ENCODE measurements at regions not wholly inside any gene's neighbourhood (a gene's known extent, or its start where the extent isn't known, plus 50 kb on each side); places are given as distances from the start of the nearest gene placed in this dataset.

GRCh38 chr13:39877134-39877533, 221.7 kb downstream of the COG6 start:
- TF ChIP-seq RFX5 (IDR thresholded peaks at IDR 0.05; ENCODE audit: low read depth, low read length) (no peak), NUFIP1 (IDR thresholded peaks at IDR 0.05; ENCODE audit: partially characterized antibody) (no peak)
- FAIRE-seq (no peak), ATAC-seq (no peak), DNase-seq (ENCODE audit: extremely low read depth in 1 of 4, low spot score in 3 of 4) (no peak)
- ChIA-PET POLR2A (no interaction called here), CTCF (ENCODE audit: low intra/inter-chr PET ratio) (no interaction called here)
- Histone ChIP-seq H2AFZ (ENCODE audit: low read depth, low read length) (no peak overlapping the region), H3K9ac (ENCODE audit: insufficient read depth in 1 of 2, low read depth in 2 of 2, low read length in 2 of 2) (no peak overlapping the region), H3K4me1 (replicated peaks in 1 of 2; ENCODE audit: control insufficient read depth in 2 of 2, insufficient read depth in 2 of 2, low read length in 2 of 2) (no peaks in the 10 kb centered on the region), H4K20me1 (replicated peaks; ENCODE audit: control insufficient read depth, insufficient read depth, low read length) (no peaks in the 10 kb centered on the region), H3K4me2 (ENCODE audit: insufficient read depth, low read length) (no peak overlapping the region), H3K9me1 (ENCODE audit: control insufficient read depth, insufficient read depth, low read length) (no peaks in the 10 kb centered on the region), H3K27me3 (ENCODE audit: control insufficient read depth in 2 of 2, insufficient read depth in 2 of 2, low read length in 2 of 2) (no peaks in the 10 kb centered on the region; a peak in 1 of 5 replicates), H3K79me2 (ENCODE audit: control insufficient read depth, insufficient read depth, low read length) (no peaks in the 10 kb centered on the region), H3K36me3 (ENCODE audit: control insufficient read depth, insufficient read depth, low read length) (no peaks in the 10 kb centered on the region), H3K9me3 (replicated peaks; ENCODE audit: control insufficient read depth, insufficient read depth, low read depth, low read length) (no peaks in the 10 kb centered on the region), H3K4me3 (no peak overlapping the region), H3K27ac (ENCODE audit: extremely low read depth, low read depth, low read length) (no peak overlapping the region)
- WGBS (ENCODE audit: insufficient coverage, low coverage, missing lambda C conversion rate) = 3% methylated on average over 5 of the region's 5 CpGs
- no TSS peak for BruUV-seq (replicated peaks)
- intact Hi-C loops (cut with micrococcal nuclease) (no loop called here), in situ Hi-C loops (cut with MboI) (no loop called here)

- no peak overlapping the region for H3K4me2 ChIP-seq (ENCODE audit: insufficient read depth, low read length)
- H2AFZ ChIP-seq (ENCODE audit: low read depth, low read length) = no peak overlapping the region
- H4K20me1 ChIP-seq (replicated peaks; ENCODE audit: control insufficient read depth, insufficient read depth, low read length) = no peaks in the 10 kb centered on the region
- no peak overlapping the region for H3K27ac ChIP-seq (ENCODE audit: extremely low read depth, low read depth, low read length)
- intact Hi-C loops (cut with micrococcal nuclease) = no loop called here
- no peak overlapping the region for H3K9ac ChIP-seq (ENCODE audit: insufficient read depth in 1 of 2, low read depth in 2 of 2, low read length in 2 of 2)
- H3K9me3 ChIP-seq (replicated peaks; ENCODE audit: control insufficient read depth, insufficient read depth, low read depth, low read length) = no peaks in the 10 kb centered on the region
- in situ Hi-C loops (cut with MboI) = no loop called here
- no peaks in the 10 kb centered on the region for H3K79me2 ChIP-seq (ENCODE audit: control insufficient read depth, insufficient read depth, low read length)
- H3K4me3 ChIP-seq = no peak overlapping the region
- FAIRE-seq = no peak
- BruUV-seq (replicated peaks) = no TSS peak
- DNase-seq (ENCODE audit: extremely low read depth in 1 of 4, low spot score in 3 of 4) = no peak
- no peaks in the 10 kb centered on the region for H3K4me1 ChIP-seq (replicated peaks in 1 of 2; ENCODE audit: control insufficient read depth in 2 of 2, insufficient read depth in 2 of 2, low read length in 2 of 2)
- no peaks in the 10 kb centered on the region for H3K9me1 ChIP-seq (ENCODE audit: control insufficient read depth, insufficient read depth, low read length)
- TF ChIP-seq ETV6 (IDR thresholded peaks at IDR 0.05; ENCODE audit: borderline replicate concordance in 1 of 2, low read depth in 2 of 2, low read length in 1 of 2) = no peak
- TF ChIP-seq ETV6 (CRISPR knock-in tag; IDR thresholded peaks at IDR 0.05; ENCODE audit: borderline replicate concordance) = no peak
- ChIA-PET POLR2A (no interaction called here), CTCF (ENCODE audit: low intra/inter-chr PET ratio) (no interaction called here)
- no peak for ATAC-seq
- H3K36me3 ChIP-seq (ENCODE audit: control insufficient read depth, insufficient read depth, low read length) = no peaks in the 10 kb centered on the region
- no peaks in the 10 kb centered on the region; a peak in 1 of 5 replicates for H3K27me3 ChIP-seq (ENCODE audit: control insufficient read depth in 2 of 2, insufficient read depth in 2 of 2, low read length in 2 of 2)
- 3% methylated on average over 4 of the region's 4 CpGs for WGBS (ENCODE audit: insufficient coverage, low coverage, missing lambda C conversion rate)
Observed at GRCh38 chr13:39879286-39880035, 224.0 kb downstream of the COG6 start.
